ENCODE measurements at regions not wholly inside any gene's neighbourhood (a gene's known extent, or its start where the extent isn't known, plus 50 kb on each side); places are given as distances from the start of the nearest gene placed in this dataset.

GRCh38 chr10:130761788-130762301 lies 549.7 kb downstream of the TCERG1L start:
- no peak for TF ChIP-seq GATA2 (IDR thresholded peaks at IDR 0.05; ENCODE audit: low read depth, low read length)
- no peak for TF ChIP-seq GATA3 (IDR thresholded peaks at IDR 0.05; ENCODE audit: low read depth, low read length)

Measured in SH-SY5Y (cell line).